Frontal cortex (tissue), 3 donors: ENCODE measurements at regions not wholly inside any gene's neighbourhood (a gene's known extent, or its start where the extent isn't known, plus 50 kb on each side); places are given as distances from the start of the nearest gene placed in this dataset.
"Not testable (repeated sequence)": the region's sequence is repeated elsewhere in the genome, so short reads cannot be mapped to it uniquely, and the experiment has no call there.

Experiments
- DNase-seq, 2 donors: peaks; one replicate each; pipeline ENCODE4 v3.0.0; 2012; ENCODE audit warnings: low spot score in 2 of 2
- FAIRE-seq: peaks from 2 replicates; lab custom pipeline; 2012; peaks lifted over from hg19 to GRCh38; lab: Jason Lieb, UNC
- donor health status: control.
- donor health status: control.
- donor health status: control.

GRCh38 chr2:113838744-113839444, 51.0 kb upstream of the ACTR3 start:
- no peak for FAIRE-seq
- DNase-seq, result no peak

GRCh38 chr2:113838277-113838676, 51.6 kb upstream of the ACTR3 start:
- DNase-seq (no peak), FAIRE-seq (no peak)

GRCh38 chr2:113834051-113834730, 55.7 kb upstream of the ACTR3 start:
- DNase-seq, result no peak
- FAIRE-seq, result no peak

- FAIRE-seq, result no peak
- DNase-seq, result no peak
Observed at GRCh38 chr2:113832795-113833290, 57.0 kb upstream of the ACTR3 start.

GRCh38 chr2:113831161-113831560, 58.7 kb upstream of the ACTR3 start:
- FAIRE-seq, result no peak
- DNase-seq, result peak in 1 of 2 donors; percentile 25

GRCh38 chr2:113829761-113830160, 60.1 kb upstream of the ACTR3 start:
- FAIRE-seq (no peak), DNase-seq (no peak)

- FAIRE-seq, result no peak
Observed at GRCh38 chr2:113829270-113829669, 60.6 kb upstream of the ACTR3 start.

GRCh38 chr2:113828049-113828742, 61.7 kb upstream of the ACTR3 start:
- FAIRE-seq, result no peak
- DNase-seq, result no peak

More at GRCh38 chr2:113829270-113829669, 60.6 kb upstream of the ACTR3 start:
- no peak for DNase-seq

- DNase-seq (no peak), FAIRE-seq (no peak)
Observed at GRCh38 chr2:113827426-113827825, 62.5 kb upstream of the ACTR3 start.

- no peak for DNase-seq
Observed at GRCh38 chr2:113826346-113827285, 63.3 kb upstream of the ACTR3 start.

GRCh38 chr2:113823716-113824595, 65.9 kb upstream of the ACTR3 start:
- DNase-seq, result no peak
- no peak for FAIRE-seq

More at GRCh38 chr2:113826346-113827285, 63.3 kb upstream of the ACTR3 start:
- FAIRE-seq, result no peak

GRCh38 chr2:113822087-113822815, 65.8 kb upstream of the SLC35F5 start:
- no peak for FAIRE-seq
- no peak for DNase-seq

- DNase-seq, result peak in 1 of 2 donors; percentile 11
- FAIRE-seq, result no peak
Observed at GRCh38 chr2:113818382-113818951, 62.0 kb upstream of the SLC35F5 start.

GRCh38 chr2:113813396-113813795, 57.0 kb upstream of the SLC35F5 start:
- not testable (repeated sequence) for DNase-seq, FAIRE-seq

- FAIRE-seq (no peak), DNase-seq (no peak)
Observed at GRCh38 chr2:113812204-113812603, 55.8 kb upstream of the SLC35F5 start.

- FAIRE-seq (no peak), DNase-seq (no peak)
Observed at GRCh38 chr2:113809076-113809736, 52.8 kb upstream of the SLC35F5 start.

- no peak for FAIRE-seq
- no peak for DNase-seq
Observed at GRCh38 chr2:113807721-113808120, 51.3 kb upstream of the SLC35F5 start.
